Suppressor macrophage treated with lipopolysaccharide for 1 hour (primary cell): ENCODE measurements at regions not wholly inside any gene's neighbourhood (a gene's known extent, or its start where the extent isn't known, plus 50 kb on each side); places are given as distances from the start of the nearest gene placed in this dataset.

Experiments
- DNase-seq, 3 donors: peaks; one replicate each; pipeline ENCODE4 v3.0.0-alpha.2; 2020 to 2022

DNA sequence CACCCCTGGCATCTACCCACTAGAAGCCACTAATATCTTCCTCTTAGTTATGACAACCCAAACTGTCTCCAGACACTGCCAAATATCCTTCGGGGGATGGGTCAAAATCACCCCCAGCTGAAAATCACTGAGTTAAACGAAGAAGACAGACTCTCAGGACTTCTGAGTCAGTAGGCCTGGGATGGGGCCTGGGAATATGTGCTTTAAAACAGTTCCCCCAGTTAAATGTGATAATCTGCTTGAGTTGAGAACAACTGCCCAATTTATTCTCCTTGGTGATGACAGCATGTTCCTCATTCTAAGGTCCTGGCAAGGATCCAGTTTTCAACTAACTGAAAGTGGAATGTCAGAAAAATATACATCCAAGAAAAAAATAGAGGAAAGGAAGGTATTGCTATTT is 52.4 kb downstream of the CBLL2 start:
- DNase-seq, result no peak

GRCh38 chrX:22329783-22330182 is 57.1 kb downstream of the CBLL2 start:
- no peak for DNase-seq

- DNase-seq, result no peak
Measured at GRCh38 chrX:22338740-22339139, 66.0 kb downstream of the CBLL2 start.

- DNase-seq, result no peak
Measured at GRCh38 chrX:22339459-22339858, 66.7 kb downstream of the CBLL2 start.

DNA sequence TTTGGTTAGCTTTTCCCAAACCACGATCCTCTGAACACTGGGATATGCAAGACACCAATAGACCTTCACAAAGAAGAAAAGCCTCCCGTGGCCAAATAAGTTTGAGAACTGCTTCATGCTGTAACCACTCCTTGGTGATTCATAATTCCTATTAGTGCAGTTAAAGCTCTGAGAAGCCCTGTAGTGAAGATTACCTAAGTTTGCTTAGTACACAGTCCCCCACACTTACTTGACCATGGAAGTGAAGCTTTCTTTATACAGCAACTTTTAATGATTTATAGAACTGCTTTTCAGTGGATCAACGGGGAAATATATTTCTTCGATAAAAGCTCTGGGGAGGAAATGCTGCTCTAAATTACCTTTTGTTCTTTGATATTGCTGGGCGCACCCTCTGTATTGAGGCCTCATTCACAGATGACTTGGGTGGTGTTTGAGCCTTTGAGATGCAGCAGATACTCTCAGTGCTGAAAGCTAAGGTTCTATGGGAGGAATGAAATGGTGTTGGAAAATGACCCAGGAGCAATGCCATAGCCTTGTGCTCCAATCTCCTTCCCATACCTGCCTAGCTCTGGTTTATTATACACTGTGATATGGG is 67.4 kb downstream of the CBLL2 start:
- DNase-seq, result no peak

DNA sequence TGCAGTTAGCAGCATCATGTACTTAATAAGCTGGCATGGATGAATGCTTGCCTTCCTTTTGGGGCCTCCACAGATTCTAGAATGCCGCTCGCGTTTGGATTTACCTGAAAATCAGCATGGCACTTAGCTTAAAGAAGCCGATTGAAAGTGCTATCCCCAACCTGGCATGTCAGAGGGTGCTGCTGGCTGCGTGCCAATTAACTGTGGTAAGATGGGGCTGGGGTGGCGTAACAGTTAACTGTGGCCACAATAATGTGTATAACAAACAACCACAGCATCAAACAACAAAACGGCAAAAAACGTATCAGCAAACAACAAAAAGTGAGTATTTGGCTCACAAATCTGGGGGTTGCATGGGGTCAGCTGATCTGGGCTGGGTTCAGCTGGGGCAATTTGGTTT is 70.5 kb downstream of the CBLL2 start:
- DNase-seq, result no peak

GRCh38 chrX:22345884-22346283 is 73.2 kb downstream of the CBLL2 start:
- DNase-seq, result no peak

DNA sequence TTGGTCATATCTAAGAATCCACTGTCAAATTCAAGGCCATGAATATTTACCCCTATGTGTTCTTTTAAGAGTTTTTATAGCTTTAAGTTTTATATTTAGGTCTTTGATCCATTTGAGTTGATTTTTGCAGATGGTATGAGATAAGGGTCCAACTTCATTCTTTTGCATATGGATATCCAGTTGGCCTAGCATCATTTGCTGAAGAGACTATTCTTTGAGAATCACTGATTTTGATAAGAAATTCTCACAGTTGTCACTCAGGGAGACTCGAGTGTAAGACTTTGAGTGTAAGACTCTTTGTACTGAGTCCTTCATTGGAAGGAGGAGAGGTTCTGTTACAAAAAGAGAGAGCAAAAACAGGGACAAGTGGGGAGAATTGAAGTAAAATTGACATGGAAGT is 74.8 kb downstream of the CBLL2 start:
- DNase-seq, result no peak

DNA sequence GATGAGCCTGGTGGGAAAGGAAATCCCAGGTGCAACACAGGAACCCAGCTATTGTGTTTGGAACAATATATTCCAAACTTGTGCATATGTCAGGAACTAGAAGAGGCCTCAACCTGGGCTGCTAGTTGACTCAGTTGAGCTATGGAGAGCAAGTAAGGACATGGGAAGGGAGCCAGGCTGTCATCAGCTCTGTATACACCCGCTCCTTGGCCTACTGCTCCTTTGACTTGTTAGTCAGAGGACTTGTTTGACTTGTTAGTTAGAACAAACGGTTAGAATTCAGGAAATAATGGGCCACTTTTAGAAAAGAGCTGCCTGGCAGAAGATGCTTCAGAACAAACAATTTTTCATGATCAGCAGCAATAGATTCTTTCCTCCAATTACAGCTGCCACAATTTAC is 76.4 kb downstream of the CBLL2 start:
- DNase-seq, result no peak

- DNase-seq, result no peak
Measured at GRCh38 chrX:22351076-22351475, 78.4 kb downstream of the CBLL2 start.

DNA sequence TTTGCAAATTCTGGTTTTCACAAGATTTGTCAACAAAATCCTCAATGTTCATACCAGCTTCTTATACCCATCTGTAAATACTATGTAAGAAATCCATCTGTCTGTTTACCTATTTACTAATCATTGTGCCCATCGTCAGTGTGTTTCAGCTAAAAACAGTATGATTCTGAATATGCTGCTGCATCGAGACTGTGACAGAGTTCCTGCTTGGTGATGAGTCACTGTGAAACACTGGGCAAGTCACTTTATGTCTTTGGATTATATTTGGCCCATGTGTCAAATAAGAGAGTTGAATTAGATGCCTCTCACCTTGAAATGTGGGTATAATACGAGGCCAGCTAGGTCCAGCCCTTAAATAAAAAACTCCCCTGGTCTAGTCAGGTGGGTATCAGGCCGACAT is 79.3 kb downstream of the CBLL2 start:
- no peak for DNase-seq

DNA sequence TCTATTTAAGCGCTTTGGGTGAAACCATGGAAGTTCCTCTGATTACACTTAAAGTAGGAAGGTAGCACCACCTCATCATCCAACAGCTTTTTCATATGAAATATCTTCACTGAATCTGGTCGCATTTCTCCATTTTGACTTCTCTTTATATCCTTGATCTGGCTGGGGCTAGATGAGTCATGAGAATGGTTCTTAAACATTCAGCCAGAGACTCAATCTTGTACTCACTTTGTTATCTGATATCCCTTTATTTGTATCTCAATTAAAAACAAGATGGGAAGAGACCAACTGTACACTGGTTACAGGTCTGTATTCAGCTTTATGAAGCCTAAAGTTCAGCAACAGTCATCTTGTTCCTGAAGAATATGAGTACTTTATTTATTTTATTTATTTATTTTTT is 84.9 kb downstream of the CBLL2 start:
- no peak for DNase-seq

DNA sequence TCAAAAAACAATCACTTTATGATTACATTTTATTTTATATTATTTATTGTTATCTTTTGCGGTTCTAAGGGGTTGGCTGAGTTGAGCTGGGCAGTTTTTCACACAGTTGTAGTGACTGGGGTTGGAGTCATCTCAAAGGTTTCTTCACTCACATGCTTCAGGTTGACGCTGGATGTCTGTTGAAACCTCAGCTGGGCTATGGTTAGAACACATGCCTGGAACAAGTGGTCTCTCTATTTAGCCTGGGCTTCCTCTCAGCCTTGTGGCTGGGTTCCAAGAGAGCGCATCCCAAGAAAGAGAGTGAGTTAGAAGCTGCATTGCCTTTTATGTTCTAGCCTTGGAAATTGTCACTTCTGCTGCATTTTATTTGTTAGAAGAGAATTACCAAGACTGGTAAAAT is 87.4 kb downstream of the CBLL2 start:
- DNase-seq, result no peak

- no peak for DNase-seq
Measured at GRCh38 chrX:22365460-22365859, 92.7 kb downstream of the CBLL2 start.

GRCh38 chrX:22366166-22366702 is 93.5 kb downstream of the CBLL2 start:
- DNase-seq, result no peak

DNA sequence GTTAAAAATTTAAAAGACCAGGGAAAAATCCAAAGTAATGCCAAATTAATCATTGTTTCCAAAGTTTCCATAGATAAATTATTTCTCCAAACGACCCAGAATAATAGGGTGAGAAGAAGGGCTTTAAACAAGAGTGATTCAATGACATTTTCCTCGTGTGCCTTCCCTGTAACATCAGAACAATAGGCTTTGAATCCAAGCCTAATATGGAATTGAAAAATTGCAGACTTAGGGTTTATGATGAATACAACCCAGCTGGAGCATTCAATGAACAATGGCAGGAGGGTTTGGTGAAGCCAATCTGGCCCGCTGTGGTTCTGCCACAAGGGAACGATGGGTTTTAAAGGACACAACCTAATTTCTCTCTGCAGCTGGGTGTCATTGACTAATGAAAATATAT is 94.2 kb downstream of the CBLL2 start:
- DNase-seq, result no peak

DNA sequence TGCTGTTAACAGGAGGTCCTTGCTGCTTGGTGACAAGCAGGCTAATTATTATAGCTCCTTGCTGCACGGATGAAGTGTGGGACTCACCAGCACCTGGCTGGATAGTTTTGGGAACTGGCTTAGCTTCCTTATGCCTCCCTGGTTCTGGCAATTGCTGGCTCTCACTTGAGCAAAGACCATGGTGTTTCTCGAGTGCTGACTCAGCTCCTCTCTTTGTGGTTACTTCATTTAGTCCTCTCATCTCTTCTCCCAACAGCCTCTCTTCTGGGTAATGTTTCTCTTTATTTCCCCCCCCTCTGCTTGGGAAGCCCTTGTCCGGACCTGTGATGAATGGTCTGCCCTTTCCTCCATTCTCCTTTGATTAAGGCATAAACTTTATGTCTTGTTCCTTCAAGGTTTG is 100.4 kb downstream of the CBLL2 start:
- DNase-seq, result no peak

- no peak for DNase-seq
Measured at GRCh38 chrX:22373766-22374165, 101.1 kb downstream of the CBLL2 start.

DNA sequence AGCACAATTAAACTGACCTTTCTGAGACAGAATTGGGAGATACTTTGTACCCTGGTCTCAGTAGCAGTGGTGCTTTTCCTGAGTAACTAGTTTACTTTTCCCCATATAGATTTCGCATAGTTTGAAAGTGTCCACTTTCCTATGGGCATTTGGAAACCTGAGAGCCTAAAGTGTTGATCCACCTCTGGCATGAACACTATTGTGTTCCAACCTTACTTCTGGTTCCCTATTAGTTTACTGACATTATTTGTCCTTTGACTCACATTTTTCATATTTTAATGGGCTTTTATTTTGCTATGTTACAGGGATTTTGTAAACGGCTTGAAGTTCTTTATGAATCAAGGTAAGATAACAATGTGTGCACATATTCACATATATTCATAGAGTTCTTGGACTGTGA is 103.7 kb downstream of the CBLL2 start:
- DNase-seq, result no peak

- DNase-seq, result no peak
Measured at GRCh38 chrX:22378296-22378695, 105.6 kb downstream of the CBLL2 start.

- no peak for DNase-seq
Measured at GRCh38 chrX:22383988-22384387, 111.3 kb downstream of the CBLL2 start.

DNA sequence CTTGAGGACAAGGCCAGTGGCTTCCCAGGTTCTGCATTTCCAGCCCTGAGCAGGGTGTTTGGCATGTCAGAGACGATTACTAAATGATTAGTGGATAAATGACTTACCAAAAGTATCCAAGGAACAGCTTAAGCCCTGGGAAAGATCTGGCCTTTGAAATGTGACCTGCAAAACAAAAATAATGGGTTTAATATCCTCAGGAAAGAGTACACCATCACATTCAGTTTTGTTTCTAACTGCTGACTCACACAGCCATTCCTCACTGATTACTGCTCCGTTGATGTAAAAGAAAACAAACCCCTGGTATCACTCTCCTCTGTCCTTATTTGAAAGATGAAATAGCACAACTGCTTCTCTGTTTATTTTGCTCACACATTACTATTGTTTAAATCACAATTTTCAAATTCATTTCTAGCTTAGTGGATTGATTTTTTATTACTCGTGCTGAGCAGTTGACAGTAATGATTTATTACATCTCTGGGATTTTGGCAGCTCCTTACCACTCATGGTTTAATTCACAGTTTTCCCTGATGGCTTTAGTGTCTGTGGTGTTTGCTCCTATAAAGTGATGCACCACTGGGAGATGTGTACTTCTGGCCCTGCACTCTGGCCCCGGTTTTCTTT is 117.0 kb downstream of the CBLL2 start:
- no peak for DNase-seq

DNA sequence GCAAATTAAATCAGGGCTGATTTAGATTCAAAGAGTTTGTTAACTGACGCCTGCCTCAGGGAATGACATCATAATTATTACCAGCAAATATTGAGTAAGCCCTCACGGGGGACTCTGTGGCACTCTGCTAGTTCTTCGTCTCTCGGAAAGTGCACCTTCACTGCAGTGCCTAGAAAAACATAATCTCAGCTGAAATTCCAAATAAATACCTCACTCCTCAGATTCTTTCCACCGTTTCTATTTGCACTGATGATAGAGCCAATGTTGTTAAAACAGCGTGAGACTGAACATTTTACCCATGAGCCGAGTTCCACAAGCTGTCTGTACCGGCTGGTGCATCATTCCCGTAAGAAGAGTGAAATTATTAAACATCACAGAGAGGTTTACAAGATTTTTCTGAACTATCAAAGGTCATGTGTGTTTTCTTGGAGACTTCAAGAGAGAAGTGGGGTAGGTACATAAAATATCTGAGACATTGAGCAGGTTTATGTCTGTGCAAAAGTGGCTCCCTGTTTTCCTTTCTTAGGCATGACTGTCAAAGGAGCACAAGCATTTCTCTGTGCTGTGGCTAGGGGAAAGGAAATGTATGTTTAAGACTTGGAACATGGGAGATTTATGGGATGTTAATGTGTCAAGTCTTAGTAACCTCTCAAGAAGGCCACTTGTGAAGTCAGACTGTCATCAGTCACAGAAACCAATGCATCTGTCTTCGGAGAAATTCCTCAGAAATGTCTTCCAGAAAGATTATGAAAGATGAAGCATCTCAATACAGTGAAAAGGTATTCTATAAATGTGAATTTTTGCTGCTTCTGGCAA is 119.6 kb downstream of the CBLL2 start:
- DNase-seq, result no peak

DNA sequence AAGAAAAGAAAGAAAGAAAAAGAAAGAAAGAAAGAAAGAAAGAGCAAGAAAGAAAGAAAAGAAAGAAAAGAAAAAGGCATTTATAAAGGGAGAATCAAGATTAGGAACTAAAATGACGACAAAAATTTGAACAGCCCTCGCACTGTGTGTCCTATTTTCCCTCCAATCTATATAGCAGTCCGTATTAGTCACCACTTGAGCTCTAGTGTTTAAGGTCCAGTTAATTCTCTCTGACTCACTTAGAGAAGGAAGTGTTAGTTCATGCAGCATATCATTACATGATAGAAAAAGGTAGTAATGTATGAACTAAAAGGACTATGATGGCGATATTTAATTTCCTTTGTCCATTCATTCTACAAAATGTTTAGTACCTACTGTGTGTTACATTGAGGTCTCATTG is 122.7 kb downstream of the CBLL2 start:
- DNase-seq, result no peak
